Suprapubic skin (tissue), 4 donors: ENCODE measurements at regions not wholly inside any gene's neighbourhood (a gene's known extent, or its start where the extent isn't known, plus 50 kb on each side); places are given as distances from the start of the nearest gene placed in this dataset.

ENCODE experiments used
- DNase-seq, 2 donors: peaks; one replicate each; pipeline ENCODE4 v3.0.0-alpha.2; 2019; ENCODE audit warnings: low spot score in 2 of 2
- H3K27ac ChIP-seq: fragments of 200-600 bp; sonication (generic); one replicate; pipeline ENCODE4 v1.5.1; 2019
- H3K27me3 ChIP-seq: fragments of 200-600 bp; sonication (generic); one replicate; pipeline ENCODE4 v1.5.1; 2019
- H3K36me3 ChIP-seq: fragments of 200-600 bp; sonication (generic); one replicate; pipeline ENCODE4 v1.5.1; 2019
- H3K4me1 ChIP-seq: fragments of 200-600 bp; sonication (generic); one replicate; pipeline ENCODE4 v1.5.1; 2019
- H3K4me3 ChIP-seq: fragments of 200-600 bp; sonication (generic); one replicate; pipeline ENCODE4 v1.5.1; 2019; ENCODE audit warnings: mild to moderate bottlenecking
- H3K9me3 ChIP-seq: fragments of 200-600 bp; sonication (generic); one replicate; pipeline ENCODE4 v1.5.1; 2019
- EP300 ChIP-seq: sonication (generic); formaldehyde crosslinking; IDR thresholded peaks from one replicate; pipeline ENCODE4 v1.6.1; 2017; ENCODE audit warnings: antibody characterized with exemption
- POLR2A ChIP-seq, 2 donors: fragments of 450-650 bp; IDR thresholded peaks; one replicate each; pipeline ENCODE4 v1.6.1; 2017; ENCODE audit warnings: antibody characterized with exemption in 2 of 2, mild to moderate bottlenecking in 2 of 2, moderate library complexity in 2 of 2
- POLR2AphosphoS5 ChIP-seq, 3 donors: sonication (generic); formaldehyde crosslinking; IDR thresholded peaks; one replicate each; pipeline ENCODE4 v1.6.1; 2017; ENCODE audit warnings: antibody characterized with exemption in 3 of 3
- WGBS: methylation state at CpG from one replicate; pipeline ENCODE4 v1.1.5; 2018; 5-methylcytosine and 5-hydroxymethylcytosine counted together
- TF ChIP-seq, protein P1 (sequence below), 2 donors: fragments of 200-600 bp in 1 of 2; fragments of 450-650 bp in 1 of 2; sonication (generic) in 1 of 2; IDR thresholded peaks; one replicate each; pipeline ENCODE4 v1.5.1; 2016 to 2019; ENCODE audit warnings: antibody characterized with exemption in 2 of 2, mild to moderate bottlenecking in 1 of 2, moderate library complexity in 1 of 2

DNA sequence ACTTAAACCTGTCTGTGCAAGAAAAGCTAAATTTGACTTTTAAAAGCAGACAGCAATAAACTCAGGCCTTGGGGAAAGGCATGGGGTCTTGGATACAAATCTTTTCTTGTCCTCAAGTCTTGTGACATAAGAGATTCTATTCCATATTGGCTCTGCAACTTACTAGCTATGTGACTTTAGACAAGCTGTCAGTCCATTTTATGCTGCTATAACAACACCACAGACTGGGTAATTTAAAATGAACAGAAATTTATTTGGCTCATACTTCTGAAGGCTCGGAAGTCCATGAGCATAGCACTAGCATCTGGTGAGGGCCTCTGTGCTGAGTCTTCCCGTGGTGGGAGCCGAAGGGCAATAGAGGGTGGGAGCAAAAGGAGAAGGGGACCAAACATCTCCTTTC is 246.0 kb upstream of the MOCS1 start:
- H3K9me3 ChIP-seq, result peaks cover 15% of the 10 kb centered on the region
- H3K36me3 ChIP-seq, result no peaks in the 10 kb centered on the region
- no peaks in the 10 kb centered on the region for H3K4me1 ChIP-seq
- WGBS, result 75% methylated on average over 3 of the region's 3 CpGs
- DNase-seq, result no peak
- no peaks in the 10 kb centered on the region for H3K27me3 ChIP-seq
- H3K27ac ChIP-seq, result no peak overlapping the region
- TF ChIP-seq POLR2A (IDR thresholded peaks at IDR 0.05) (no peak), EP300 (no peak), POLR2AphosphoS5 (IDR thresholded peaks at IDR 0.05) (no peak)
- TF ChIP-seq, protein P1, sequence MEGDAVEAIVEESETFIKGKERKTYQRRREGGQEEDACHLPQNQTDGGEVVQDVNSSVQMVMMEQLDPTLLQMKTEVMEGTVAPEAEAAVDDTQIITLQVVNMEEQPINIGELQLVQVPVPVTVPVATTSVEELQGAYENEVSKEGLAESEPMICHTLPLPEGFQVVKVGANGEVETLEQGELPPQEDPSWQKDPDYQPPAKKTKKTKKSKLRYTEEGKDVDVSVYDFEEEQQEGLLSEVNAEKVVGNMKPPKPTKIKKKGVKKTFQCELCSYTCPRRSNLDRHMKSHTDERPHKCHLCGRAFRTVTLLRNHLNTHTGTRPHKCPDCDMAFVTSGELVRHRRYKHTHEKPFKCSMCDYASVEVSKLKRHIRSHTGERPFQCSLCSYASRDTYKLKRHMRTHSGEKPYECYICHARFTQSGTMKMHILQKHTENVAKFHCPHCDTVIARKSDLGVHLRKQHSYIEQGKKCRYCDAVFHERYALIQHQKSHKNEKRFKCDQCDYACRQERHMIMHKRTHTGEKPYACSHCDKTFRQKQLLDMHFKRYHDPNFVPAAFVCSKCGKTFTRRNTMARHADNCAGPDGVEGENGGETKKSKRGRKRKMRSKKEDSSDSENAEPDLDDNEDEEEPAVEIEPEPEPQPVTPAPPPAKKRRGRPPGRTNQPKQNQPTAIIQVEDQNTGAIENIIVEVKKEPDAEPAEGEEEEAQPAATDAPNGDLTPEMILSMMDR (IDR thresholded peaks at IDR 0.05), result no peak
- no peak overlapping the region for H3K4me3 ChIP-seq

DNA sequence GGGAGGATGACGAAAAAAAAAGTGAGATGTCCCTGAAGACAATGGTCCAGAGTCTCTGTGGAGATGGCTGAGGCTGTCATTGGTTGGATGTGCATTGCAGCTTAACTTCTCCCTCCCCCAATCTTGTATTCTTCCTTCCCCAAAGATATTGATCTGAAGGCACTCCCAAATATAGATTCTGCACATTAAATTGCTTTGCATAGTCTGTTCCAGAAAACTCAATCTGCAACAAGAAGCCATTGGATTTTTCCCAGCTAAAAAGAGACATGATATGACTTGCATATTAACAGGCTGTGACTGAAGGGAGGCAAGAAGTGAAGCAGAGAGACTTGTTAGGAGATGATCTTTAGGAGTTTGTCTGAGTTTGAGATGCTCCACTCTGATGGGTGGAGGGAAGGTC is 245.2 kb upstream of the MOCS1 start:
- no peaks in the 10 kb centered on the region for H3K36me3 ChIP-seq
- no peak overlapping the region for H3K4me3 ChIP-seq
- TF ChIP-seq POLR2AphosphoS5 (IDR thresholded peaks at IDR 0.05), result no peak
- TF ChIP-seq POLR2A (IDR thresholded peaks at IDR 0.05), result no peak
- TF ChIP-seq EP300, result no peak
- TF ChIP-seq, protein P1 (IDR thresholded peaks at IDR 0.05), result no peak
- no peak for DNase-seq
- 81% methylated on average over 1 of the region's 1 CpG for WGBS
- no peak overlapping the region for H3K27ac ChIP-seq
- no peaks in the 10 kb centered on the region for H3K4me1 ChIP-seq
- H3K27me3 ChIP-seq, result no peaks in the 10 kb centered on the region
- peaks cover 15% of the 10 kb centered on the region for H3K9me3 ChIP-seq

DNA sequence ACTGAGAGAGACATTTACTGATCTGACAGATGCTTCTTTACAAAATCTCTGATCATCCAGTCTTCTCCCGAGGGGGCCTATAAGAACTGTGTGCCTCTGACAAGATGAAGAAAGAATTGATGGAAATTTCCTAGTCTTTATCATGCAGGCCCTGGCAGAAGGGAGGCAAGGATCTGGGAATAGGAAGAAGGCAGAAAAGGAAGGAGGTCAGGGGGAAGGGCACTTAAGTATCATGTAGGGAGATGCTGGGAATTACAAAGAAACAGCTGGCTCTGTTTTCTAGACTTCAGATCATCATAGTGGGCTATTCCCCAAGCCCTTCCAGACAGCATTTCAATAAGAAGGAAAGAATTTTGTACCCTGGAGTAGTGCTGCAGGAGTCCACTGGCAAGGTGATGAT is 243.3 kb upstream of the MOCS1 start:
- 88% methylated on average over 1 of the region's 1 CpG for WGBS
- no peak for DNase-seq
- no peaks in the 10 kb centered on the region for H3K4me1 ChIP-seq
- H3K36me3 ChIP-seq, result no peaks in the 10 kb centered on the region
- H3K9me3 ChIP-seq, result no peaks in the 10 kb centered on the region
- H3K27ac ChIP-seq, result no peak overlapping the region
- H3K4me3 ChIP-seq, result no peak overlapping the region
- TF ChIP-seq, protein P1 (IDR thresholded peaks at IDR 0.05), result no peak
- no peak for TF ChIP-seq POLR2A (IDR thresholded peaks at IDR 0.05)
- TF ChIP-seq POLR2AphosphoS5 (IDR thresholded peaks at IDR 0.05), result no peak
- TF ChIP-seq EP300, result no peak
- no peaks in the 10 kb centered on the region for H3K27me3 ChIP-seq

DNA sequence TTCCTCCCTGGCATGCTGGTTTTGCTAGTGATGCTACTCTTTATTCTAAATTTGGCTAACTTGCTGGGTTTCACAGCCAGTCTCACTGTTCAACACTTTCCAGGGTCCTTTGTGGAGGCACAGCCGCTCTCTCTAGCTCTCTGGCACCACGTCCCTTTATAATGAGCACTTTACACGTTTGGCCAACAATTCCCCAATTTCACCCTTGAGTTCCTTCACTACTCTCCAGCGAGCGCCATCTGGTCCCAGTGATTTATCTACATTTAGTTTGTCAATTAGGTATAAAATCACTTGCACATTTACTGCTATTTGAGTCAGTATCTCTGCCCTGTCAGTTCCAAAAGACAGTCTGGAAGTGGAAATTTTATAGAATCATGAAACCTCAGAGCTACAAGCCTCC is 241.9 kb upstream of the MOCS1 start:
- no peaks in the 10 kb centered on the region for H3K9me3 ChIP-seq
- no peaks in the 10 kb centered on the region for H3K36me3 ChIP-seq
- TF ChIP-seq POLR2AphosphoS5 (IDR thresholded peaks at IDR 0.05), result no peak
- TF ChIP-seq EP300, result no peak
- no peak for TF ChIP-seq POLR2A (IDR thresholded peaks at IDR 0.05)
- TF ChIP-seq, protein P1 (IDR thresholded peaks at IDR 0.05), result no peak
- DNase-seq, result no peak
- H3K4me1 ChIP-seq, result peaks cover 5% of the 10 kb centered on the region
- WGBS, result 67% methylated on average over 5 of the region's 5 CpGs
- H3K27me3 ChIP-seq, result no peaks in the 10 kb centered on the region
- H3K27ac ChIP-seq, result no peak overlapping the region
- no peak overlapping the region for H3K4me3 ChIP-seq

DNA sequence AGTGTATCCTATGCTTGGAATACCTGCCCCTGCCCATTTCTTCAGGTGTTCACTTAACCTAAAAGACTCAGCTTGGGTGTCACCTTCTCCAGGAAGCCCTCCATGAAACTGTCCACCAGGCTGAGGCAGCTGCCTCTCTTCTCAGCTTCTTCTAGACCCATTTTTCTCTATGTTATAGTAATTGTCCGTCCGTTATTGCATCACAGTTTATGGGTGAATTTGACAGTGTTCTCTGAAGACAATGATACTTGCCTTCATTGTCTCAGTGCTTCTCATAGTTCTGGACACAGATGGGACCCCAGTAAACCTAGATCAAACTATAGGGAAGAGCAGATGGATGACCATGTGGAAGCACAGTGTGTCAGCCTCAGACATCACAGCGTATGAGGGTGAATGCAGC is 238.0 kb upstream of the MOCS1 start:
- Histone ChIP-seq H3K27me3 (peaks cover 2% of the 10 kb centered on the region), H3K4me1 (peaks cover 9% of the 10 kb centered on the region), H3K9me3 (no peaks in the 10 kb centered on the region), H3K36me3 (no peaks in the 10 kb centered on the region), H3K4me3 (no peak overlapping the region), H3K27ac (no peak overlapping the region)
- DNase-seq, result no peak
- TF ChIP-seq POLR2AphosphoS5 (IDR thresholded peaks at IDR 0.05), result no peak
- TF ChIP-seq, protein P1 (IDR thresholded peaks at IDR 0.05), result no peak
- no peak for TF ChIP-seq EP300
- TF ChIP-seq POLR2A (IDR thresholded peaks at IDR 0.05), result no peak
- 91% methylated on average over 3 of the region's 3 CpGs for WGBS
